ENCODE measurements at regions not wholly inside any gene's neighbourhood (a gene's known extent, or its start where the extent isn't known, plus 50 kb on each side); places are given as distances from the start of the nearest gene placed in this dataset.

DNA sequence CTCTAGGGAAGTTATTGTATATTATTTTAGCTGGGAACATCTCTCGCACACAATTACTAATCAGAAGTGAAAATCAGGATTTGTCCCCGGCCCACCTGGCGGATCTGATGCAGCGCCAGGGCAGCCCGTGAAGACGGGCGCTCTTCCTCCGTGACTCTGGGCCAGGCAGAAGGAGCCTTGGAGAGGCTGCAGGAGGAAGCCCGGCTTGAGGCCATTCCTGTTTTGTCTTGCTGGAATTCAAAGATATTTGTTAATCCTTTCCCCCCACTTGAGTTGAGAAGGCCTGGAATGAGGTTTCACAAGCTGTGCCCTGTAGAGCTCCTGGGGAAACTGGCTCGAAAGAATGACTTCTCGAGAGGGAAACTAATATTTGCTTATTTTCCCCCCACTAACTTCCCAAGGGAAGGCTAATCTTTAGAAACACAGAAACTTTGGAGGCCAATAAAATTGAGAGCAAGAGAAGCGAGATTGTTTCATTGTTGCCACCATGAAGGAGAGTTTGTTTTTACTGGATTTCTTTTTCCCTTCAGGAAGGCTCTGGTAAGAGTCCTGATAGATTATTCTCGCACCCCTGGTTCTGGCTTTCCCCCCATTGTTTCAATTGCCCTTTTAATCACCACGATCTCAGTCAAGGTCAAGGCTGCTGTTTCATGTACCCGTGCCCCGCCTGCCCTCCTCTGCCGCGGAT is 92.8 kb upstream of the SEPTIN5 start:
- TF ChIP-seq, protein P1, sequence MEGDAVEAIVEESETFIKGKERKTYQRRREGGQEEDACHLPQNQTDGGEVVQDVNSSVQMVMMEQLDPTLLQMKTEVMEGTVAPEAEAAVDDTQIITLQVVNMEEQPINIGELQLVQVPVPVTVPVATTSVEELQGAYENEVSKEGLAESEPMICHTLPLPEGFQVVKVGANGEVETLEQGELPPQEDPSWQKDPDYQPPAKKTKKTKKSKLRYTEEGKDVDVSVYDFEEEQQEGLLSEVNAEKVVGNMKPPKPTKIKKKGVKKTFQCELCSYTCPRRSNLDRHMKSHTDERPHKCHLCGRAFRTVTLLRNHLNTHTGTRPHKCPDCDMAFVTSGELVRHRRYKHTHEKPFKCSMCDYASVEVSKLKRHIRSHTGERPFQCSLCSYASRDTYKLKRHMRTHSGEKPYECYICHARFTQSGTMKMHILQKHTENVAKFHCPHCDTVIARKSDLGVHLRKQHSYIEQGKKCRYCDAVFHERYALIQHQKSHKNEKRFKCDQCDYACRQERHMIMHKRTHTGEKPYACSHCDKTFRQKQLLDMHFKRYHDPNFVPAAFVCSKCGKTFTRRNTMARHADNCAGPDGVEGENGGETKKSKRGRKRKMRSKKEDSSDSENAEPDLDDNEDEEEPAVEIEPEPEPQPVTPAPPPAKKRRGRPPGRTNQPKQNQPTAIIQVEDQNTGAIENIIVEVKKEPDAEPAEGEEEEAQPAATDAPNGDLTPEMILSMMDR (IDR thresholded peaks at IDR 0.05; ENCODE audit: control extremely low read depth, extremely low read depth, low read depth, missing control alignments) = no peak
- DNase-seq (ENCODE audit: extremely low spot score) = no peak
- POLR2A ChIA-PET = no interaction called here
- CTCF ChIA-PET = interaction anchor here (2.9 kb wide), 1 partner anchor 9 kb away, joined by 22 read pairs; no protein-coding TSS in a partner anchor

DNA sequence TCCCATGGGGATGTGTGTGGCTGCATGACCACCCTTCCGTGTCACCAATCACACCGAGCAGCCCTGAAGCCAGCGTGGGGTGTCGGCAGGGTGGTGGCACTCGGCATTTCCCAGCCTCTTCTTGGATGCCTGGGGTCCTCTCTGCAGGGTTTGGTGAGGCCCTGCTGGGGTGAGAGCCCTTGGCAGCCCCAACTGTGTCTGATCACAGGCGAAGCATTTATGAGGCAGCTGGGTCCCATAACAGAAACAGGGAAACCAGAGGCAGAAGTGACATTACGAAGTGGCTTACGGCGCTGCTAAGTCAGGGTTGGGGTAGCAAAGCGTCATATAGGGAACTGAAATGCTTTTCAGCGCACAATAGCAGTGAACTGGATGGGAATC is 92.3 kb upstream of the SEPTIN5 start:
- TF ChIP-seq, protein P1 (IDR thresholded peaks at IDR 0.05; ENCODE audit: control extremely low read depth, extremely low read depth, low read depth, missing control alignments) = no peak
- CTCF ChIA-PET = no interaction called here
- DNase-seq (ENCODE audit: extremely low spot score) = peak; percentile 63
- POLR2A ChIA-PET = no interaction called here

DNA sequence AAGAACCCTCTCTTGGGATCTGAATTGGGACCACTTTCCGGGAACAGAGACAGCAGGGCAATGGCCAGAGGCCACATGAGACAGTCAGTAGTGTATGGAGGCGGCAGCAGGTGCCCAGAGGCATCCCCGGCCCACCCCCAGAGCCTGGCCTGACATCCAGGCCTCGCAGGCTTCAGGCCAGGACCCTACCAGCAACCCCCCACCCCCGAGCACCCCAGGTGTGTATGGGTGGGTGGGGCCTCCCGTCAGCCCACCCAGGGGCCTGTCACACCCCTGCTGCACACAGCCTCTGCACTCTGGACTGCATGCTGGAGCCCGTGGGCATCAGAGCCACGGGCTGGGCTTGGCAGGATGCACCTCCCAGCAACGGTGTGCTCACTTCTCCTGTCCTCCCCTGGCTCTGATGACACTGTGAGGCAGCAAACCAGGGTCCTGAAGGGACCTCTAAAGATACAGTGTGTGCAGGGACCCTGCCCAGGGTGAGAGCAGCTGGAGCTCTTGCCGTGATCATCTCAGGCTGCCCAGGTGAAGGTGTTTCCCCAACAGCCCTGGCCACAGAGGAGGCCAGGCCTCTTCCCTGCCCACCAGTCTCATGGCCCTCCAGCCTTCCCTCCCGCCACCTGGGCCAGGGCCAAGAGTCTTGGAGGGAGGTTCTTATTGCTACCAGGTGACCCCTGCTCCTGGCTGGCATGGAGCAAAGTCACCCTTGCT is 88.8 kb upstream of the SEPTIN5 start:
- ChIA-PET POLR2A (no interaction called here), CTCF (no interaction called here)
- TF ChIP-seq, protein P1 (IDR thresholded peaks at IDR 0.05; ENCODE audit: control extremely low read depth, extremely low read depth, low read depth, missing control alignments) = no peak
- no peak for DNase-seq (ENCODE audit: extremely low spot score)

DNA sequence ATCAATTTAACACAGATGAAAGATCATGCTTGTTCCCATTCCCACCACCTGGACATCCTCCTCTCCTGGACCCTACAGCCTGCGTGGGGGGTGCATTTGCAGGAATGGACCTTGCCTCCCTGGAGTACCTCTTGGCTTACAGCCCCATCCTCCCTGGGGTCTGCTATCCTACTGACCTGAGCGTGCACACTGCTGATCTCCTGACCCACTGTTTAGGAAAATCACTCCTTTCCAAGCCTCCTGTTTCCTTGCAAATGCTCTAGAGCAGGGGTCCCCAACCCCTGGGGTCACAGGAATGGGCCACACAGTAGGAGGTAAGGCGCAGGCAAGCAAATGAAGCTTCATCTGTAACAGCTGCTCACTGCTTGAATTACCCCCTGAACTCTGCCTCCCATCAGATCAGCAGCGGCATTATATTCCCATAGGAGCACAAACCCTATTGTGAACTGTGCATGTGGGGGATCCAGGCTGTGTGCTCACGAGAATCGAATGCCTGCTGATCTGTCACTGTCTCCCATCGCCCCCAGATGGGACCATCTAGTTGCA is 88.2 kb upstream of the SEPTIN5 start:
- POLR2A ChIA-PET = no interaction called here
- TF ChIP-seq, protein P1 (IDR thresholded peaks at IDR 0.05; ENCODE audit: control extremely low read depth, extremely low read depth, low read depth, missing control alignments) = no peak
- CTCF ChIA-PET = interaction anchor here (1.3 kb wide), 1 partner anchor 326 kb away, joined by 3 read pairs; no protein-coding TSS in a partner anchor
- DNase-seq (ENCODE audit: extremely low spot score) = no peak

DNA sequence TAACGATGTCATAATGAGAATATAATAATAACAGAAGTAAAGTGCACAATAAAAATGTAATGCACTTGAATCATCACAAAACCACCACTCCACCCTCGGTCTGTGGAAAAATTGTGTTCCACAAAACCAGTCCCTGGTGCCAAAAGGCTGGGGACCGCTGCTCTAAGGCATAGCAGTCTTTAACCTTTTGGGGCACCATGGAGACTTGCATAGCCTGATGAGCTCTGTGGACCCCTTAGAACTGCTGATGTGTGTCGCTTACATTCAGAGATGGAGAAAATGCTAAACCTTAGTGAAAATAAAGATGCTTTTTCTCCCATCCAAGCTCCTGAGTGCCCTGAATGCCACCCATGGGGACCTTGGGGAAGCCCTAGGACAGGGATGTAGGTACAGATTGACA is 87.6 kb upstream of the SEPTIN5 start:
- ChIA-PET POLR2A (no interaction called here), CTCF (interaction anchor here (1.3 kb wide), 1 partner anchor 327 kb away, joined by 3 read pairs; no protein-coding TSS in a partner anchor)
- DNase-seq (ENCODE audit: extremely low spot score) = no peak
- TF ChIP-seq, protein P1 (IDR thresholded peaks at IDR 0.05; ENCODE audit: control extremely low read depth, extremely low read depth, low read depth, missing control alignments) = no peak

DNA sequence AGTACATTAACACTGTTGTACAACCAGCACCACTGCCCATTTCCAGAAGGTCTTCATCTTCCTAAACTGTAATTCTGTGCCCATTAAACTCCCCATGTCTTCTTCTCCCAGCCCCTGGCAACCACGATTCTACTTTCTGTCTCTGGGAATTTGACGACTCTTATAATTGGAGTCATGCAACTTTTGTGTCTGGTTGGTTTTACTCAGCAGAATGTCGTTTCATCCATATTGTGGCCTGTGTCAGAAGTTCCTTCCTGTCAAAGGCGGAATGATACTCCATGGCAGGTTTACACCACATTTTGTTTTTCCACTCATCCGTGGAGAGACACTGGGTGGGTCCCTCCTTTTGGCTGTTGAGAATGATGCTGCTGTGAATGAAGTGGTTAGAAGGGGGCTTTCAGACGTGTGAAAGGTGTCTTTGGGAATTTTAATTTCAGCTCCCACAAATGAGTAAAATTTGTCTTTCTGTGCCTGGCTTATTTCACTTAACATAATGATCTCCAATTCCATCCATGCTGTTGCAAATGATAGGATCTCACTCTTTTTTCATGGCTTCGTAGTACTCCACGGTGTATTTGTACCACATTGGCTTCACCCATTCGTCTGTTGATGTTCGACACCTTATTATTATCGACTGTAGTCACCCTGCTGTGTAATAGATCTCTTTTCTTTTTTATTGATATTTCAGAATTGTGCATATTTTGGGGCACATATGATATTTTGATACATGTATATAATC is 86.1 kb upstream of the SEPTIN5 start:
- POLR2A ChIA-PET = no interaction called here
- DNase-seq (ENCODE audit: extremely low spot score) = no peak
- TF ChIP-seq, protein P1 (IDR thresholded peaks at IDR 0.05; ENCODE audit: control extremely low read depth, extremely low read depth, low read depth, missing control alignments) = no peak
- CTCF ChIA-PET = interaction anchor here (2.8 to 4.8 kb wide), 4 partner anchors 126 to 483 kb away, joined by 7 to 54 read pairs (median 18); partner anchors contain the start of genes CLTCL1 and ESS2
